Fibroblast of lung (primary cell): ENCODE measurements at regions not wholly inside any gene's neighbourhood (a gene's known extent, or its start where the extent isn't known, plus 50 kb on each side); places are given as distances from the start of the nearest gene placed in this dataset.

ENCODE experiments used
- DNase-seq, 2 donors: peaks; one replicate each; pipeline versions ENCODE4 v3.0.0 to v3.0.0-alpha.2; 2010; ENCODE audit warnings: low read depth in 2 of 2
- H2AFZ ChIP-seq: 2 replicates; pipeline ENCODE4 v1.5.1; 2012; ENCODE audit warnings: low read length, control low read depth, inconsistent platforms
- H3K27ac ChIP-seq: 2 replicates; pipeline ENCODE4 v1.5.1; 2011; ENCODE audit warnings: low read length, control low read depth; ENCODE audit not compliant: insufficient read depth
- H3K27me3 ChIP-seq: 2 replicates; pipeline ENCODE4 v1.5.1; 2011; ENCODE audit warnings: mild to moderate bottlenecking, low read length; ENCODE audit not compliant: control insufficient read depth, insufficient read depth
- H3K36me3 ChIP-seq: 2 replicates; pipeline ENCODE4 v1.5.1; 2011; ENCODE audit warnings: low read length; ENCODE audit not compliant: control insufficient read depth, insufficient read depth
- H3K4me1 ChIP-seq: 2 replicates; pipeline ENCODE4 v1.5.1; 2011; ENCODE audit warnings: low read length; ENCODE audit not compliant: control insufficient read depth, insufficient read depth; ENCODE audit errors: extremely low read depth
- H3K4me2 ChIP-seq: 2 replicates; pipeline ENCODE4 v1.5.1; 2011; ENCODE audit warnings: low read length, control low read depth; ENCODE audit not compliant: insufficient read depth; ENCODE audit errors: extremely low read depth
- H3K4me3 ChIP-seq, 4 experiments: fragments of 200-600 bp in 1 of 4; sonication (generic) in 1 of 4; replicated peaks in 1 of 4; 2 replicates each; pipeline ENCODE4 v1.5.1; 2011 to 2016; ENCODE audit warnings: low read length in 4 of 4, low read depth in 3 of 4, mild to moderate bottlenecking in 3 of 4, control low read depth in 2 of 4, inconsistent platforms in 1 of 4, mixed read lengths in 1 of 4; ENCODE audit not compliant: insufficient read depth in 1 of 4; ENCODE audit errors: control extremely low read depth in 1 of 4
- H3K79me2 ChIP-seq: 2 replicates; pipeline ENCODE4 v1.5.1; 2012; ENCODE audit warnings: mild to moderate bottlenecking, low read length, inconsistent platforms; ENCODE audit not compliant: control insufficient read depth, insufficient read depth
- H3K9ac ChIP-seq: 2 replicates; pipeline ENCODE4 v1.5.1; 2011; ENCODE audit warnings: mild to moderate bottlenecking, low read length, control low read depth; ENCODE audit not compliant: insufficient read depth
- H3K9me3 ChIP-seq: 2 replicates; pipeline ENCODE4 v1.5.1; 2012; ENCODE audit warnings: low read depth, low read length; ENCODE audit not compliant: control insufficient read depth, insufficient read depth
- H4K20me1 ChIP-seq: 2 replicates; pipeline ENCODE4 v1.5.1; 2011; ENCODE audit warnings: low read length; ENCODE audit not compliant: control insufficient read depth, insufficient read depth; ENCODE audit errors: extremely low read depth
- EZH2 ChIP-seq: IDR thresholded peaks from 2 replicates; pipeline ENCODE4 v1.5.1; 2012; ENCODE audit warnings: low read length, control low read depth, mild to moderate bottlenecking; ENCODE audit errors: missing control alignments
- TF ChIP-seq, protein P1 (sequence below), 2 donors: IDR thresholded peaks in 1 of 2; conservative IDR thresholded peaks in 1 of 2; 1 replicate in 1 of 2; 2 replicates in 1 of 2; pipeline ENCODE4 v1.5.1; 2011 to 2012; ENCODE audit warnings: low read length in 2 of 2, control low read depth in 1 of 2, inconsistent platforms in 1 of 2, low read depth in 1 of 2, mild to moderate bottlenecking in 1 of 2

DNA sequence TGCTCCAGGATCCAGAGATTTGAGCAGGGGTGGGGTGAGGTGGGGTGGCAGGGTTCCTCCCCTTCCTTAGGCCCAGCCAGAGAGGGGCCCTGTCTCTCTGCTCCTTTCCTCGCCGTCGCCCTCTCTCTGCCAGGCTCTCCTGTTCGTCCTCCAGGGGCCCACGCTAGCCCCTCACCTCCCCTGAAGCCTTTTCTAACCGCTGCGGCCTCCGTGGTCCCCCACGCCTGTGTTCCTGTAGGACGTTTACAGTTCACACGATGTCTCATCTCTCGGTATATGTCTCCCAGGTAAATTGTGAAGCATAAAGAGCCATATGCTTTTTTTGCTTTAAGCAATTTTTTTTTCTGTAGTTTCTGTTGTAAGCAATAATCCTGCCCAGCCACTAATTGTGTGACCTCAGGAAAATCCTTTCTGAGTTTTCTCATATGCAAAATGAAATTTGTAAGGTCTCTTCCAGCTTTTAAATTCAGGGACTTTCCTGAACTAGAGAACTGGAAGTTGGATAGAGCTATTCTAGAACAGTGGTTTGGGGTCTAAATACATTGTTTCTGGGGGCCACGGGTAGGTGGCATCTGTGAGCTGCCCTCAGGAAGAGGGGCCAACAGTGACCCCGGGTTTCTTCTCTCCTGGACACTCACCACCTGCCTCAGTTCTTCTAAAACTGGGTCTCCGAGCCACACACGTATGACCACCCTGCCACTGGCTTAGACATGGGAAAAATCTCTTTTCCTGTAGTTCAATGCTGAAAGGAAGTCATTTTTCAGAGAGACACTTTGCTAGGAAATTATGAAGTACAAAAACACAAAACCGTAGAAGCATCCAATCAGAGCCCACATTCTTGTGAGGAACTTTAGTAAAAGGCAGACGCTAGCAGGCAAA lies 50.2 kb upstream of the ZNF366 start:
- no peak overlapping the region for H3K27ac ChIP-seq
- H3K79me2 ChIP-seq = no peaks in the 10 kb centered on the region
- no peaks in the 10 kb centered on the region for H4K20me1 ChIP-seq
- H3K4me2 ChIP-seq = peak overlapping the region; percentile 97
- no peaks in the 10 kb centered on the region for H3K36me3 ChIP-seq
- no peaks in the 10 kb centered on the region for H3K27me3 ChIP-seq
- no peak for TF ChIP-seq EZH2
- TF ChIP-seq, protein P1, sequence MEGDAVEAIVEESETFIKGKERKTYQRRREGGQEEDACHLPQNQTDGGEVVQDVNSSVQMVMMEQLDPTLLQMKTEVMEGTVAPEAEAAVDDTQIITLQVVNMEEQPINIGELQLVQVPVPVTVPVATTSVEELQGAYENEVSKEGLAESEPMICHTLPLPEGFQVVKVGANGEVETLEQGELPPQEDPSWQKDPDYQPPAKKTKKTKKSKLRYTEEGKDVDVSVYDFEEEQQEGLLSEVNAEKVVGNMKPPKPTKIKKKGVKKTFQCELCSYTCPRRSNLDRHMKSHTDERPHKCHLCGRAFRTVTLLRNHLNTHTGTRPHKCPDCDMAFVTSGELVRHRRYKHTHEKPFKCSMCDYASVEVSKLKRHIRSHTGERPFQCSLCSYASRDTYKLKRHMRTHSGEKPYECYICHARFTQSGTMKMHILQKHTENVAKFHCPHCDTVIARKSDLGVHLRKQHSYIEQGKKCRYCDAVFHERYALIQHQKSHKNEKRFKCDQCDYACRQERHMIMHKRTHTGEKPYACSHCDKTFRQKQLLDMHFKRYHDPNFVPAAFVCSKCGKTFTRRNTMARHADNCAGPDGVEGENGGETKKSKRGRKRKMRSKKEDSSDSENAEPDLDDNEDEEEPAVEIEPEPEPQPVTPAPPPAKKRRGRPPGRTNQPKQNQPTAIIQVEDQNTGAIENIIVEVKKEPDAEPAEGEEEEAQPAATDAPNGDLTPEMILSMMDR (conservative IDR thresholded peaks at IDR 0.05 in 1 of 2, IDR thresholded peaks at IDR 0.05 in 1 of 2; ENCODE audit: low read depth in 1 of 2, low read length in 2 of 2) = no peak
- DNase-seq = no peak
- peak overlapping the region; percentile 60 for H3K9ac ChIP-seq
- H3K9me3 ChIP-seq = no peaks in the 10 kb centered on the region
- H2AFZ ChIP-seq = peak overlapping the region; percentile 93
- peaks cover 10% of the 10 kb centered on the region for H3K4me1 ChIP-seq
- peak overlapping the region in 1 of 4 experiments; percentile 38 for H3K4me3 ChIP-seq
